Cardiac muscle cell (in vitro differentiated cells and primary cell): ENCODE measurements at regions not wholly inside any gene's neighbourhood (a gene's known extent, or its start where the extent isn't known, plus 50 kb on each side); places are given as distances from the start of the nearest gene placed in this dataset.

Experiments used
- DNase-seq, 2 donors: peaks; one replicate each; pipeline versions ENCODE4 v3.0.0 to v3.0.0-alpha.2; 2010 to 2017; ENCODE audit warnings: low read depth in 1 of 2, low spot score in 1 of 2
- H3K27ac ChIP-seq: fragments of 200-600 bp; sonication (generic); 2 replicates; pipeline ENCODE4 v1.5.1; 2016
- H3K27me3 ChIP-seq: fragments of 200-600 bp; sonication (generic); 2 replicates; pipeline ENCODE4 v1.6.0; 2016; ENCODE audit warnings: control low read depth
- H3K36me3 ChIP-seq: fragments of 200-600 bp; sonication (generic); 2 replicates; pipeline ENCODE4 v1.5.1; 2016; ENCODE audit warnings: control low read depth
- H3K4me1 ChIP-seq: fragments of 200-600 bp; sonication (generic); 2 replicates; pipeline ENCODE4 v1.8.1; 2017; ENCODE audit warnings: low read depth, mild to moderate bottlenecking, mixed run types
- H3K4me3 ChIP-seq: fragments of 200-600 bp; sonication (generic); 2 replicates; pipeline ENCODE4 v1.5.1; 2016; ENCODE audit warnings: mild to moderate bottlenecking
- H3K9me3 ChIP-seq: fragments of 200-600 bp; sonication (generic); 2 replicates; pipeline ENCODE4 v1.5.1; 2017; ENCODE audit warnings: low read depth, mild to moderate bottlenecking, control low read depth
- CTCF ChIP-seq: IDR thresholded peaks from 2 replicates; pipeline ENCODE4 v1.5.1; 2012; ENCODE audit warnings: low read depth, mild to moderate bottlenecking, low read length

GRCh38 chr18:56306797-56307196, 331.6 kb downstream of the TXNL1 start:
- Histone ChIP-seq H3K36me3 (no peaks in the 10 kb centered on the region), H3K27ac (no peak overlapping the region), H3K4me1 (no peaks in the 10 kb centered on the region), H3K9me3 (no peaks in the 10 kb centered on the region), H3K4me3 (no peak overlapping the region), H3K27me3 (no peaks in the 10 kb centered on the region)
- no peak for DNase-seq
- no peak for TF ChIP-seq CTCF

- Histone ChIP-seq H3K9me3 (no peaks in the 10 kb centered on the region), H3K4me3 (no peak overlapping the region), H3K4me1 (no peaks in the 10 kb centered on the region), H3K27ac (no peak overlapping the region), H3K36me3 (no peaks in the 10 kb centered on the region), H3K27me3 (no peaks in the 10 kb centered on the region)
- peak in 1 of 2 donors; percentile 22 for DNase-seq
- no peak for TF ChIP-seq CTCF
These were observed 332.8 kb downstream of the TXNL1 start for GRCh38 chr18:56305583-56305982.

- no peaks in the 10 kb centered on the region for H3K4me1 ChIP-seq
- H3K36me3 ChIP-seq, result no peaks in the 10 kb centered on the region
- H3K27me3 ChIP-seq, result no peaks in the 10 kb centered on the region
- no peak overlapping the region for H3K27ac ChIP-seq
- TF ChIP-seq CTCF, result no peak
- H3K9me3 ChIP-seq, result no peaks in the 10 kb centered on the region
- H3K4me3 ChIP-seq, result no peak overlapping the region
- no peak for DNase-seq
These were observed 336.2 kb downstream of the TXNL1 start for GRCh38 chr18:56302156-56302555.

- no peak for TF ChIP-seq CTCF
- Histone ChIP-seq H3K36me3 (no peaks in the 10 kb centered on the region), H3K9me3 (no peaks in the 10 kb centered on the region), H3K27ac (no peak overlapping the region), H3K4me1 (no peaks in the 10 kb centered on the region), H3K27me3 (no peaks in the 10 kb centered on the region), H3K4me3 (no peak overlapping the region)
- no peak for DNase-seq
These were observed 338.7 kb downstream of the TXNL1 start for GRCh38 chr18:56299740-56300139.

GRCh38 chr18:56298935-56299334, 339.5 kb downstream of the TXNL1 start:
- Histone ChIP-seq H3K27ac (no peak overlapping the region), H3K4me3 (no peak overlapping the region), H3K27me3 (no peaks in the 10 kb centered on the region), H3K9me3 (no peaks in the 10 kb centered on the region), H3K36me3 (no peaks in the 10 kb centered on the region), H3K4me1 (no peaks in the 10 kb centered on the region)
- TF ChIP-seq CTCF, result peak; percentile 32
- peak in 1 of 2 donors; percentile 42 for DNase-seq

GRCh38 chr18:56296381-56296780, 342.0 kb downstream of the TXNL1 start:
- Histone ChIP-seq H3K27ac (no peak overlapping the region), H3K9me3 (no peaks in the 10 kb centered on the region), H3K36me3 (no peaks in the 10 kb centered on the region), H3K4me1 (no peaks in the 10 kb centered on the region), H3K27me3 (no peaks in the 10 kb centered on the region), H3K4me3 (no peak overlapping the region)
- TF ChIP-seq CTCF, result no peak
- DNase-seq, result no peak
